GM18870 (cell line): ENCODE measurements at regions not wholly inside any gene's neighbourhood (a gene's known extent, or its start where the extent isn't known, plus 50 kb on each side); places are given as distances from the start of the nearest gene placed in this dataset.

Experiments used
- ATAC-seq: cut with Tn5 transposase; IDR thresholded peaks from one replicate; pipeline ENCODE4 v1.9.1; 2021; ENCODE audit warnings: moderate library complexity; ENCODE audit not compliant: unreplicated experiment

GRCh38 chr18:44187090-44187489 is 493.6 kb upstream of the SETBP1 start:
- no peak for ATAC-seq

- no peak for ATAC-seq
Measured at GRCh38 chr18:44195394-44196140, 485.1 kb upstream of the SETBP1 start.

- ATAC-seq, result no peak
Measured at GRCh38 chr18:44197832-44198611, 482.7 kb upstream of the SETBP1 start.

- no peak for ATAC-seq
Measured at GRCh38 chr18:44198612-44199284, 481.9 kb upstream of the SETBP1 start.

GRCh38 chr18:44213293-44213692 is 467.4 kb upstream of the SETBP1 start:
- ATAC-seq, result no peak

- no peak for ATAC-seq
Measured at GRCh38 chr18:44214396-44214795, 466.3 kb upstream of the SETBP1 start.

- no peak for ATAC-seq
Measured at GRCh38 chr18:44216169-44216568, 464.5 kb upstream of the SETBP1 start.

GRCh38 chr18:44227501-44227900 is 453.2 kb upstream of the SETBP1 start:
- no peak for ATAC-seq

- ATAC-seq, result no peak
Measured at GRCh38 chr18:44229693-44230108, 451.0 kb upstream of the SETBP1 start.

GRCh38 chr18:44231936-44232335 is 448.8 kb upstream of the SETBP1 start:
- ATAC-seq, result no peak

GRCh38 chr18:44232500-44232899 is 448.2 kb upstream of the SETBP1 start:
- ATAC-seq, result no peak

GRCh38 chr18:44238454-44238853 is 442.2 kb upstream of the SETBP1 start:
- no peak for ATAC-seq

GRCh38 chr18:44238911-44239310 is 441.8 kb upstream of the SETBP1 start:
- ATAC-seq, result no peak

- ATAC-seq, result no peak
Measured at GRCh38 chr18:44241020-44241419, 439.7 kb upstream of the SETBP1 start.

GRCh38 chr18:44245019-44245418 is 435.7 kb upstream of the SETBP1 start:
- ATAC-seq, result no peak

- no peak for ATAC-seq
Measured at GRCh38 chr18:44246001-44246400, 434.7 kb upstream of the SETBP1 start.

- no peak for ATAC-seq
Measured at GRCh38 chr18:44258086-44258485, 422.6 kb upstream of the SETBP1 start.

- no peak for ATAC-seq
Measured at GRCh38 chr18:44258576-44258975, 422.1 kb upstream of the SETBP1 start.

- ATAC-seq, result no peak
Measured at GRCh38 chr18:44259610-44260009, 421.1 kb upstream of the SETBP1 start.

GRCh38 chr18:44265437-44265836 is 415.3 kb upstream of the SETBP1 start:
- ATAC-seq, result no peak

- no peak for ATAC-seq
Measured at GRCh38 chr18:44273298-44273697, 407.4 kb upstream of the SETBP1 start.

- no peak for ATAC-seq
Measured at GRCh38 chr18:44280479-44280878, 400.2 kb upstream of the SETBP1 start.
